K562 (cell line): ENCODE measurements at regions not wholly inside any gene's neighbourhood (a gene's known extent, or its start where the extent isn't known, plus 50 kb on each side); places are given as distances from the start of the nearest gene placed in this dataset.

Experiments used
- ATF7 ChIP-seq: fragments of 450-650 bp; IDR thresholded peaks from 2 replicates; pipeline ENCODE4 v1.7.1; 2014; ENCODE audit warnings: mild to moderate bottlenecking, moderate library complexity
- CEBPB ChIP-seq: fragments of 450-650 bp; IDR thresholded peaks from 2 replicates; pipeline ENCODE4 v1.6.1; 2016; ENCODE audit warnings: missing genetic modification characterization, missing compliant biosample characterization
- ETV5 ChIP-seq: sonication (generic); formaldehyde crosslinking; IDR thresholded peaks from 2 replicates; pipeline ENCODE4 v1.4.0; 2020; ENCODE audit warnings: low read depth, mild to moderate bottlenecking, missing genetic modification reagents
- MEF2A ChIP-seq: IDR thresholded peaks from 2 replicates; pipeline ENCODE4 v1.6.1; 2011; ENCODE audit warnings: low read depth, mild to moderate bottlenecking, low read length, moderate library complexity; ENCODE audit not compliant: control insufficient read depth
- RAD21 ChIP-seq, 2 experiments: fragments of 250-450 bp in 1 of 2; fragments of 450-650 bp in 1 of 2; sonication (Bioruptor Pico) in 1 of 2; formaldehyde crosslinking in 1 of 2; IDR thresholded peaks in 1 of 2; conservative IDR thresholded peaks in 1 of 2; 2 replicates each; pipeline versions ENCODE4 v1.4.0 to v1.8.0; 2020 to 2022; ENCODE audit warnings: mild to moderate bottlenecking in 2 of 2, moderate library complexity in 1 of 2
- TF ChIP-seq, protein P1 (sequence below), 2 experiments: fragments of 450-650 bp; formaldehyde crosslinking in 1 of 2; IDR thresholded peaks; 2 replicates each; pipeline versions ENCODE4 v1.4.0 to v1.6.1; 2014 to 2020; ENCODE audit warnings: mild to moderate bottlenecking in 2 of 2, borderline replicate concordance in 1 of 2, low read depth in 1 of 2

GRCh38 chr2:189341077-189341476, 100.2 kb upstream of the WDR75 start:
- TF ChIP-seq ETV5 (no peak), RAD21 (CRISPR knock-in tag; conservative IDR thresholded peaks at IDR 0.05 in 1 of 2, IDR thresholded peaks at IDR 0.05 in 1 of 2) (no peak), MEF2A (no peak), CEBPB (tag) (no peak), ATF7 (no peak)
- TF ChIP-seq, protein P1, sequence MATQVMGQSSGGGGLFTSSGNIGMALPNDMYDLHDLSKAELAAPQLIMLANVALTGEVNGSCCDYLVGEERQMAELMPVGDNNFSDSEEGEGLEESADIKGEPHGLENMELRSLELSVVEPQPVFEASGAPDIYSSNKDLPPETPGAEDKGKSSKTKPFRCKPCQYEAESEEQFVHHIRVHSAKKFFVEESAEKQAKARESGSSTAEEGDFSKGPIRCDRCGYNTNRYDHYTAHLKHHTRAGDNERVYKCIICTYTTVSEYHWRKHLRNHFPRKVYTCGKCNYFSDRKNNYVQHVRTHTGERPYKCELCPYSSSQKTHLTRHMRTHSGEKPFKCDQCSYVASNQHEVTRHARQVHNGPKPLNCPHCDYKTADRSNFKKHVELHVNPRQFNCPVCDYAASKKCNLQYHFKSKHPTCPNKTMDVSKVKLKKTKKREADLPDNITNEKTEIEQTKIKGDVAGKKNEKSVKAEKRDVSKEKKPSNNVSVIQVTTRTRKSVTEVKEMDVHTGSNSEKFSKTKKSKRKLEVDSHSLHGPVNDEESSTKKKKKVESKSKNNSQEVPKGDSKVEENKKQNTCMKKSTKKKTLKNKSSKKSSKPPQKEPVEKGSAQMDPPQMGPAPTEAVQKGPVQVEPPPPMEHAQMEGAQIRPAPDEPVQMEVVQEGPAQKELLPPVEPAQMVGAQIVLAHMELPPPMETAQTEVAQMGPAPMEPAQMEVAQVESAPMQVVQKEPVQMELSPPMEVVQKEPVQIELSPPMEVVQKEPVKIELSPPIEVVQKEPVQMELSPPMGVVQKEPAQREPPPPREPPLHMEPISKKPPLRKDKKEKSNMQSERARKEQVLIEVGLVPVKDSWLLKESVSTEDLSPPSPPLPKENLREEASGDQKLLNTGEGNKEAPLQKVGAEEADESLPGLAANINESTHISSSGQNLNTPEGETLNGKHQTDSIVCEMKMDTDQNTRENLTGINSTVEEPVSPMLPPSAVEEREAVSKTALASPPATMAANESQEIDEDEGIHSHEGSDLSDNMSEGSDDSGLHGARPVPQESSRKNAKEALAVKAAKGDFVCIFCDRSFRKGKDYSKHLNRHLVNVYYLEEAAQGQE (IDR thresholded peaks at IDR 0.05; ENCODE audit: borderline replicate concordance): no peak
- TF ChIP-seq, protein P1 (CRISPR knock-in tag; IDR thresholded peaks at IDR 0.05; ENCODE audit: low read depth): no peak
